HG02759 (cell line): ENCODE measurements at regions not wholly inside any gene's neighbourhood (a gene's known extent, or its start where the extent isn't known, plus 50 kb on each side); places are given as distances from the start of the nearest gene placed in this dataset.
"Not testable (repeated sequence)": the region's sequence is repeated elsewhere in the genome, so short reads cannot be mapped to it uniquely, and the experiment has no call there.

Experiments used
- ATAC-seq: cut with Tn5 transposase; IDR thresholded peaks from one replicate; pipeline ENCODE4 v1.9.1; 2021; ENCODE audit warnings: mild to moderate bottlenecking, moderate library complexity; ENCODE audit not compliant: unreplicated experiment

- ATAC-seq = no peak
These were observed 644.9 kb upstream of the DPPA4 start for GRCh38 chr3:109982201-109982600.

GRCh38 chr3:109984976-109985375, 647.6 kb upstream of the DPPA4 start:
- no peak for ATAC-seq

GRCh38 chr3:109985943-109986555, 648.7 kb upstream of the DPPA4 start:
- no peak for ATAC-seq

DNA sequence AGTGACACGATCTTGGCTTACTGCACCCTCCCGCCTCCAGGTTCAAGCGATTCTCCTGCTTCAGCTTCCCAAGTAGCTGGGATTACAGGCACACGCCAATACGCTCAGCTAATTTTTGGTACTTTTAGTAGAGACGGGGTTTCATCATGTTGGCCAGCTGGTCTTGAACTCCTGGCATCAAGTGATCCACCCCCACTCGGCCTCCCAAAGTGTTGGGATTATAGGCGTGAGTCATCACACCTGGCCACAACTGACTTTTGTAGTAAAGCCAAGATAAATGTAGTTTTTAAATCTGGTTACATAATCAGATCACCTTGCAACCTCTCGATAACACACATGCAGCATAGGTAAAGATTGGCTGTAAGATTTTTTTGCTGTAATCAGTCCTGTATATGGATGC, 657.5 kb upstream of the DPPA4 start:
- ATAC-seq = no peak

- no peak for ATAC-seq
These were observed 658.0 kb upstream of the DPPA4 start for GRCh38 chr3:109995377-109995776.

DNA sequence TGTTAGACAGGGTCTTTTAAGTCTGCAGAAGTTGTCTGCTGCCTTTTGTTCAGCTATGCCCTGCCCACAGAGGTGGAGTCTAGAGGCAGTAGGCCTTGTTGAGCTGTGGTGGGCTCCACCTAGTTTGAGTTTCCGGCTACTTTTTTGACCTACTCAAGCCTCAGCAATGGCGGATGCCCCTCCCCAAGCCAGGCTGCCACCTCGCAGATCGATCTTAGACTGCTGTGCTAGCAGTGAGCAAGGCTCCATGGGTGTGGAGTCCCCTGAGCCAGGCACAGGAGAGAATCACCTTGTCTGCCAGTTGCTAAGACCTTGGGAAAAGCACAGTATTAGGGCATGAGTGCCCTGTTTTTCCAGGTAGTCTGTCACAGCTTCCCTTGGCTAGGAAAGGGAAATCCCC, 664.6 kb upstream of the DPPA4 start:
- not testable (repeated sequence) for ATAC-seq

DNA sequence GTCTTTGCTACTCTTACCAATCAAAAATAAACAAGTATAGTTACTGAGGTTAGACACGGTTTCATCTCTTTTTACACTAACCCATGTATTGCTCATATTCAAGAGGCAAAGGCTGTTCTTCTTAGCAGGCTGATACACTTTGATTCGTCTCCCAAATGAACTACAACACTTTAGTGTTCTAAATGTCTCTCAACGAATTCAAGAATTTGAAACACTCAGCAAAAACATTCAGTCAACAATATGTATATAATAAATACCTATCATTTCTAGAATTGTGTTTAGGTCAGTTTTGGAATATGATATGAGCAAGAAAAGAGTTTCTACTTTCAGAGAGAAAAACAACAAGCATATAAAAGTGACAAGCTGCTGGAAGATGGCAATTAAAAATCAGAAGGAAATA, 669.6 kb upstream of the DPPA4 start:
- no peak for ATAC-seq

DNA sequence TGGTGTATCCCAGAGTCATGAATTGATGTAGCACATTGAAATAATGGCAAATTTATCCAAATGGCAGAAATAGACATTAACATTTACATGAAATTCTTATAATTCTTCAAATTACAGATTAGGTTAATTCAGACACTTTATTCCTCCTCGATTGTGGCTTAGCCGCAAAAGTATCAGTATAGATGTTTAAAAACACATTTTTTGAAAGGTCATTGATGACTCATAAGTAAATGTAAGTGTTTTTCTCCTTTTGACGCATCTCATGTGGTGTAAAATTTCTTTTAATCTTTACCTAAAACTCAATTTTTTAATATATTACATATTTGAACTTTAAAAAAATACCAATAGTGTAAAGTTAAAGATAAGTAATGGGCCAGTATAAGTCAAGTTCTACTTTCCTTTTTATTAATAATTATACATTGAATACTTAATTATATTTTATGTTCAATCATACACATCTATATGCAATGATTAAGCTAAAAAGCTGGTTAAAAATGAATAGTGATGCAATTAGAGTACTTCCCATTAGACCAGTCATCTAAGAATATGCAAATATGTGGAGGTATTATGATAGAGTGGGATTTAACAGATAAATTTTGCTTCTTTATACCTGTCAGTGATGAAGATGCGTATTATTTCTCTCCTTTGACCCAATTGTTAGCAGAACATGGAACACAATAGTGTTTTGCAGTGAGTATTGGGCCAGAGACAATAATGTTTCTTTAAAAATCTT, 678.1 kb upstream of the DPPA4 start:
- no peak for ATAC-seq

GRCh38 chr3:110016235-110016815, 679.0 kb upstream of the DPPA4 start:
- no peak for ATAC-seq

DNA sequence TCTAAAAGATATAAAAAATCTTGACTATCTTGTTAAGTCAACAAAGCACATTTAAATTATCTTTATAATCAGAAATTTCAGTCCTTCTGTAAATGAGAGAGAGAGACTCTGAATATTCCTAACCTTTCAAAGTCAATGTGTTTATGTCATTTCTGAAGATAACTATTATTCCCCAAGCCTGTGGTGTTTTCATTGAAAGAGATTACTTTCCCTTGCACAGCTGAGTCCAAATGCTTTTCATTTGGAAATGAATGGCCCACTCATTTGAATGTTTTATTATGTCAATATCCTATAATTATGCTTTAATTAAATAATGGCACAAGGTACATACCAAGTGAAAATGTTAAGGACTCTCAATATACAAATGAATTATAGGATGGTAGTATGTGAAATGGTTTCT, 680.0 kb upstream of the DPPA4 start:
- ATAC-seq = no peak

DNA sequence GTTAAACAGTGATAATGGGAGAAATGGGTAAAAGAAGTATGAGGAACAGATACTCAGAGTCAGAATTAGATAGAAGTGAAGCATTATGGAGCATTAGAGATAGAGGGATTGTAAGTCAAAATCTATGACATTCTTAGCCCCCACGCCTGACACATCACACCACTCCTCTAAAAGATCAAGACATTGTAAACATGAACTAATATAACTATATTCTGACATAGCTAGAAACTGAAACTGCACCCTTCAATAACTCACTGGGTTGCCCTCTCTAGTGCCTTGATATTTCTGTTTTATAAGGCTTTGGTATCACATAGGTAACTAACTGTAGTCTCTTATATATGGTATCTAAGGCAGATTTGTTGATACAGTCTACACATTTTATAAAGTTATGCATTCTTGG, 684.3 kb upstream of the DPPA4 start:
- ATAC-seq = no peak

- not testable (repeated sequence) for ATAC-seq
These were observed 685.7 kb upstream of the DPPA4 start for GRCh38 chr3:110023022-110023421.

DNA sequence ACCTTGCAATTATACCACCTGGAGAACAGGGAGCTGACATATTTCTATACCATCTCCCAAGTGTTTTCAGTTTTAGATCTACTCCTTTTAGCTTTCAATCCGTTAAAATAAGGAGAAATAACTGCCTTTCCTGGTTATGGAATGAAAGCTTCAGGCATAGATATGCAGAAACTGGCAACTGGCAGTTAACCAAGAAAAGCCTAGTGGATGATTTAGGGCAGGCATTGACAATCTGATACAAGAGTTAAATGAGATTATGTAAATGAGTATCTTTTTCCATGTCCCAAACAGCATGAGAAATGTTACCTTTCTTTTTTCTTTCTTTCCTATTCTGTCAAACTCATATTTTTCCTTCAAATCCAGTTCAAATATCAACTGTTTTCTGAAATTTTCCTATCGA, 689.1 kb upstream of the DPPA4 start:
- no peak for ATAC-seq

- ATAC-seq = no peak
These were observed 690.2 kb upstream of the DPPA4 start for GRCh38 chr3:110027446-110028080.

- no peak for ATAC-seq
These were observed 694.6 kb upstream of the DPPA4 start for GRCh38 chr3:110031975-110032374.

- no peak for ATAC-seq
These were observed 722.1 kb upstream of the DPPA4 start for GRCh38 chr3:110059431-110059830.

DNA sequence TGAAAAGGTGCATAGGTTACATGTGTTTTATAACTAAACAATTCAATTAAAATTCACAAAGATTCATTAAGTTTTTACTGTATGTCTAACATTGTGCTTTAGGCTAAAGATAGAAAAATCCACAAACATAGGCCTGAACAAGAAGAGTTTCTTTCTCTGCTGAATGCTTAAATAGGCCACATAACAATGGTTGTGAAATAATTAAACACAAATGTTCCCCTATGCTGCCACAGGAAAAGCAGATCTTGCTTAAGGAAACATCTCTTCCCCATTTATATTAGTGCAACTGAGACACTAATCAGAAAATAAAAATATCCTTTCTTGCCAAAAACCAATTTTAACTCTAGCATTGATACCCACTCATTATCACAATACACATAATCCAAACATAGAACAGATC, 725.4 kb upstream of the DPPA4 start:
- ATAC-seq = no peak

DNA sequence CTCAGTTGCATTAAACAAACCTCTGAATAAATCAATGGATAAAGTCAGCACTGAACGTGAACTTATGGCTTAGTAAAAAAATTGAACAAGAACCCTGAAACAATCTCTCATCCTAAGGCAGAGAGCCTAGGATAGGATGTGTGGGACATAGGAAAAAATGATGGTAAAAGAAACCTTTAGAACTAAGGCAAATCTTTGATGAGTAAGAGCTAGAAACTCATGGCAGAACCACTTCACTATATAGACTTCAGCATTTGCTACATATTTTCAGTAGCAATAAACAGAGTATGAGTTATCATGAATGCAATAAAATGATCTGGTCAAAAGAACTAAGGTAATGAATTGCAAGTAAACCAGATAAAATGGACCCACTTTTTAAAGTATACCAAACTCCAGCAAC, 725.8 kb upstream of the DPPA4 start:
- no peak for ATAC-seq

GRCh38 chr3:110066206-110066605, 728.9 kb upstream of the DPPA4 start:
- ATAC-seq = no peak

DNA sequence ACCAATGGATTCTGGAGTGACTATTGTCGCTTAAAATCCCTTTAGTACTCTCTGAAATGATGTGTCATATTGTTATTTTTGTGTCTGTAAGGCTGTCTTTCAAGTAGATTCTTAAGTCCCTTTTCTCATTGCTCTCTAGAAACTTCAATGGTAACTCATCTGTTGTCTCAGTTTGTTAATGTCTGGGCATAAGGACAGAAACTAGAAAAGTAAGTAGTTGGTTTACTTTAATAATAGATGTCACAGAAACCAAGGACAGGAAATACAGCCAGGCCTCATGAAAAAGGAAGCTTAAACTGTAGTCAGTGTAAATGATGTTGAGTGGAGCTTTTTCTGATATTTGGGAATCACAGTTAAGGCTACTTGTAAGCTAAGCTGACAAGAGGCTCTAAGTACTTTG, 730.2 kb upstream of the DPPA4 start:
- no peak for ATAC-seq

GRCh38 chr3:110069761-110070160, 732.4 kb upstream of the DPPA4 start:
- ATAC-seq = no peak
